K562 (cell line): ENCODE measurements at regions not wholly inside any gene's neighbourhood (a gene's known extent, or its start where the extent isn't known, plus 50 kb on each side); places are given as distances from the start of the nearest gene placed in this dataset.

Source experiments
- BHLHE40 ChIP-seq: IDR thresholded peaks from 2 replicates; pipeline ENCODE4 v1.6.1; 2011; ENCODE audit warnings: low read length, improper control_type of control experiment
- DPF2 ChIP-seq: fragments of 450-650 bp; IDR thresholded peaks from 2 replicates; pipeline ENCODE4 v1.6.1; 2016
- EZH2 ChIP-seq: IDR thresholded peaks from 2 replicates; pipeline ENCODE4 v1.6.1; 2012; ENCODE audit warnings: low read depth, mild to moderate bottlenecking, inconsistent platforms, low read length, borderline replicate concordance
- NR3C1 ChIP-seq: sonication (generic); formaldehyde crosslinking; IDR thresholded peaks from 2 replicates; pipeline ENCODE4 v1.8.1; 2022; ENCODE audit warnings: missing genetic modification reagents
- RBFOX2 ChIP-seq: fragments of 200-400 bp; formaldehyde crosslinking; IDR thresholded peaks from 2 replicates; pipeline ENCODE4 v1.6.1; 2017; ENCODE audit warnings: low read depth, mild to moderate bottlenecking, low read length, moderate library complexity
- SPI1 ChIP-seq: IDR thresholded peaks from 2 replicates; pipeline ENCODE4 v1.6.1; 2011; ENCODE audit warnings: low read depth, low read length, control low read depth, borderline replicate concordance
- TCF7 ChIP-seq: sonication (generic); IDR thresholded peaks from 2 replicates; pipeline ENCODE4 v1.6.1; 2016; ENCODE audit warnings: antibody characterized with exemption, borderline replicate concordance
- TF ChIP-seq, protein P1 (sequence below), 3 experiments: IDR thresholded peaks in 2 of 3; conservative IDR thresholded peaks in 1 of 3; 2 replicates each; pipeline ENCODE4 v1.5.1; 2011 to 2012; ENCODE audit warnings: low read length in 3 of 3, mild to moderate bottlenecking in 3 of 3, control low read depth in 2 of 3, improper control_type of control experiment in 1 of 3, inconsistent platforms in 1 of 3, low read depth in 1 of 3, mixed read lengths in 1 of 3, moderate library complexity in 1 of 3; ENCODE audit not compliant: insufficient read depth in 2 of 3

- TF ChIP-seq RBFOX2 (no peak), BHLHE40 (no peak), SPI1 (no peak), EZH2 (no peak), DPF2 (no peak), TCF7 (no peak), NR3C1 (CRISPR knock-in tag) (no peak)
- TF ChIP-seq, protein P1, sequence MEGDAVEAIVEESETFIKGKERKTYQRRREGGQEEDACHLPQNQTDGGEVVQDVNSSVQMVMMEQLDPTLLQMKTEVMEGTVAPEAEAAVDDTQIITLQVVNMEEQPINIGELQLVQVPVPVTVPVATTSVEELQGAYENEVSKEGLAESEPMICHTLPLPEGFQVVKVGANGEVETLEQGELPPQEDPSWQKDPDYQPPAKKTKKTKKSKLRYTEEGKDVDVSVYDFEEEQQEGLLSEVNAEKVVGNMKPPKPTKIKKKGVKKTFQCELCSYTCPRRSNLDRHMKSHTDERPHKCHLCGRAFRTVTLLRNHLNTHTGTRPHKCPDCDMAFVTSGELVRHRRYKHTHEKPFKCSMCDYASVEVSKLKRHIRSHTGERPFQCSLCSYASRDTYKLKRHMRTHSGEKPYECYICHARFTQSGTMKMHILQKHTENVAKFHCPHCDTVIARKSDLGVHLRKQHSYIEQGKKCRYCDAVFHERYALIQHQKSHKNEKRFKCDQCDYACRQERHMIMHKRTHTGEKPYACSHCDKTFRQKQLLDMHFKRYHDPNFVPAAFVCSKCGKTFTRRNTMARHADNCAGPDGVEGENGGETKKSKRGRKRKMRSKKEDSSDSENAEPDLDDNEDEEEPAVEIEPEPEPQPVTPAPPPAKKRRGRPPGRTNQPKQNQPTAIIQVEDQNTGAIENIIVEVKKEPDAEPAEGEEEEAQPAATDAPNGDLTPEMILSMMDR (IDR thresholded peaks at IDR 0.05 in 2 of 3, conservative IDR thresholded peaks at IDR 0.05 in 1 of 3; ENCODE audit: insufficient read depth in 2 of 3, low read depth in 1 of 3, low read length in 3 of 3), result no peak
Measured at GRCh38 chr1:199168888-199169585, 530.2 kb downstream of the PTPRC start.
